Adrenal gland (tissue), 9 donors: ENCODE measurements at regions not wholly inside any gene's neighbourhood (a gene's known extent, or its start where the extent isn't known, plus 50 kb on each side); places are given as distances from the start of the nearest gene placed in this dataset.

Experiments
- DNase-seq, 7 donors: peaks; one replicate each; pipeline ENCODE4 v3.0.0-alpha.2; 2019 to 2020
- H3K27ac ChIP-seq, 5 donors: fragments of 200-600 bp; sonication (generic) in 4 of 5; 1 replicate in 3 of 5; 2 replicates in 2 of 5; pipeline versions ENCODE4 v1.5.1 to v1.8.0; 2016 to 2020; ENCODE audit warnings: mild to moderate bottlenecking in 1 of 5
- H3K27me3 ChIP-seq: fragments of 200-600 bp; 2 replicates; pipeline ENCODE4 v1.8.0; 2021
- H3K36me3 ChIP-seq, 2 donors: fragments of 200-600 bp; replicated peaks in 1 of 2; 1 replicate in 1 of 2; 2 replicates in 1 of 2; pipeline versions ENCODE4 v1.5.1 to v1.8.0; 2018 to 2022
- H3K4me1 ChIP-seq, 2 donors: fragments of 200-600 bp; replicated peaks in 1 of 2; 1 replicate in 1 of 2; 2 replicates in 1 of 2; pipeline versions ENCODE4 v1.5.1 to v1.8.0; 2018 to 2021
- H3K4me3 ChIP-seq, 4 donors: fragments of 200-600 bp; sonication (generic) in 3 of 4; one replicate each; pipeline ENCODE4 v1.5.1; 2016 to 2018
- H3K9me3 ChIP-seq, 3 donors: fragments of 200-600 bp; sonication (generic) in 1 of 3; replicated peaks in 1 of 3; 1 replicate in 2 of 3; 2 replicates in 1 of 3; pipeline versions ENCODE4 v1.5.1 to v1.8.0; 2016 to 2021
- POLR2A ChIP-seq, 2 donors: fragments of 450-650 bp; IDR thresholded peaks; one replicate each; pipeline ENCODE4 v1.6.1; 2017; ENCODE audit warnings: antibody characterized with exemption in 2 of 2, mild to moderate bottlenecking in 2 of 2, moderate library complexity in 1 of 2
- WGBS, 4 donors: extraction: QIAGEN DNeasy Blood & Tissue Kit in 2 of 4; methylation state at CpG; one replicate each; pipeline versions ENCODE4 v1.1.5 to v1.1.7; 2013 to 2017; 5-methylcytosine and 5-hydroxymethylcytosine counted together
- intact Hi-C, 2 donors: fragments of 100-400 bp; cut with DNase I; formaldehyde crosslinking; loops; one replicate each; pipeline versions ENCODE4 v1.14.1 to v1.15.0; 2022 to 2023
- TF ChIP-seq, protein P1 (sequence below), 6 experiments: fragments of 450-650 bp in 4 of 6; fragments of 200-600 bp in 2 of 6; sonication (generic) in 1 of 6; IDR thresholded peaks; 1 replicate in 5 of 6; 2 replicates in 1 of 6; pipeline versions ENCODE4 v1.5.1 to v1.8.0; 2016 to 2021; ENCODE audit warnings: antibody characterized with exemption in 6 of 6, mild to moderate bottlenecking in 2 of 6, moderate library complexity in 1 of 6
- donor health status: healthy with polysubstance abuse.
- donor health status: Bipolar disorder and iron deficiency.
- donor health status: DM: yes; HTN: yes; CAD: no.
- donor health status: DM: no; HTN: no; CAD: no.
- donor health status: DM: no; HTN: no; CAD: no.

DNA sequence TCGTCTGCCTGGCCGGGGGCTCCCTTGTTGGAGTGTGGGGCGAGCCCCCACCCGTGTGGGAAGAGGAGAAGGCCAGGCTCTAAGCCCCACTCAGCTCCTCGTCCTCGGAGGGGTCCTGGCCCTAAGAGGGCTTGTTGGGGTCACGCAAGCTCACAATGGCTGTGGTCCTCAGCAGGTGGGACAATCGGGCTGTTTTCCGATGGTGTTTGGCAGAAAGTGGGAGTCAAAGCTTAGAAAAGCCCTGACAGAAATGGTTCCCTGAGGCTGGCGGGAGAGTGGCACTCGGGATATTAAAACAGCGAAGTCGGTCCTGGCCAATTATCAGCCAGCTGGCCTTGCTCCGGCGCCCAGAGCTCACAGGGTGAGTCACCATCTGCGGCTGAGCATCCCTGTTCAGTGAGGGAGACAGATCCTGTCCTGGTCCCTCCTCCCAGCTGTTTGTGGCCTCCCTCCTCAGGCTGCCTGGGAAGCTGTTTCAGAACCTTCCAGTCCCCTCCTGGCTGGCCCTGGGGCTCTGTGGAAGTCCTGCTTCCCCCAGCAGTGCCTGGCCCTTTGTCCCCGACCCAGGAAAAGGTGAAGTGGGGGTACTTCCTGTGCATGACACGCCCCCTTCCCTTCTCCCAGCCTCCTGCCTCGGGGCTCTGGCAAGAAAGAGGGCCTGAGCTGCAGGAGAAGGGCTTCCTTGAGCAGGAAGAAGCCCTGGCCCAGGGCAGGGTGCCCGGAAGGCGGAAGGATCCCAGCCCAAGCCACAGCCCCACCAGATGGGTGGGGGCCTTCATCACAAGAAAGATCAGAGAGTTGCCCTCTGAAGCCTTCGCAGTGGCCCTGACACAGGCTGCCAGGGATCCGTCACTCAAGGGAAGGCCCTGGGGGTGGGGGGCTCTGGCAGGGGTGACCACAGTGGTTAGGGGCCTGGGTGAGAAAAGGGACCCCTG, 53.6 kb upstream of the BHLHE23 start:
- intact Hi-C loops: no loop called here
- 52 to 63% (median 53%) methylated on average over 5 to 23 of the region's 23 CpGs for WGBS, 4 donors
- H3K27me3 ChIP-seq: peaks cover 26% of the 10 kb centered on the region
- H3K4me1 ChIP-seq: no peaks in the 10 kb centered on the region
- H3K27ac ChIP-seq: no peak overlapping the region
- H3K4me3 ChIP-seq: no peak overlapping the region
- peak in 6 of 7 donors; percentile 15 to 79 (median 33) for DNase-seq
- no peaks in the 10 kb centered on the region for H3K36me3 ChIP-seq
- no peaks in the 10 kb centered on the region for H3K9me3 ChIP-seq
- TF ChIP-seq, protein P1, sequence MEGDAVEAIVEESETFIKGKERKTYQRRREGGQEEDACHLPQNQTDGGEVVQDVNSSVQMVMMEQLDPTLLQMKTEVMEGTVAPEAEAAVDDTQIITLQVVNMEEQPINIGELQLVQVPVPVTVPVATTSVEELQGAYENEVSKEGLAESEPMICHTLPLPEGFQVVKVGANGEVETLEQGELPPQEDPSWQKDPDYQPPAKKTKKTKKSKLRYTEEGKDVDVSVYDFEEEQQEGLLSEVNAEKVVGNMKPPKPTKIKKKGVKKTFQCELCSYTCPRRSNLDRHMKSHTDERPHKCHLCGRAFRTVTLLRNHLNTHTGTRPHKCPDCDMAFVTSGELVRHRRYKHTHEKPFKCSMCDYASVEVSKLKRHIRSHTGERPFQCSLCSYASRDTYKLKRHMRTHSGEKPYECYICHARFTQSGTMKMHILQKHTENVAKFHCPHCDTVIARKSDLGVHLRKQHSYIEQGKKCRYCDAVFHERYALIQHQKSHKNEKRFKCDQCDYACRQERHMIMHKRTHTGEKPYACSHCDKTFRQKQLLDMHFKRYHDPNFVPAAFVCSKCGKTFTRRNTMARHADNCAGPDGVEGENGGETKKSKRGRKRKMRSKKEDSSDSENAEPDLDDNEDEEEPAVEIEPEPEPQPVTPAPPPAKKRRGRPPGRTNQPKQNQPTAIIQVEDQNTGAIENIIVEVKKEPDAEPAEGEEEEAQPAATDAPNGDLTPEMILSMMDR (IDR thresholded peaks at IDR 0.05): no peak
- TF ChIP-seq POLR2A (IDR thresholded peaks at IDR 0.05): no peak

DNA sequence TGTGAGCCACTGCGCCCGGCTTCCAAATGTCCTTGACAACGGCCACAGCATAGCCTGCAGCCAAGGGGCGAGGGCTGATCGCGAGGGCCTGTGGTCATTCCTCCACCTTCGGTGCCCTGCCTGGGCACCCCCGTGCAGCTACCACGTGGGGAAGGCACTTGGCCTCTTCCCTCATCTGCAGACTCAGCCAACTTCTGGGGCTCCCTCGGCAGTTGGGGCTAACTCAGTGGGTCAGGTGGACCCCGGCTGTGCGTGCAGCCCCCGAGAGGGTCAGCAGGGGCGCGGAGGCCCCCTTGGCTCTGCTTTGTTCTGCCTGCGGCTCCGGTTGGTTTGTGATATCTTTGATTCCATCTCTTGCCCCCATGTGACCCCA, 52.9 kb upstream of the BHLHE23 start:
- no peak for TF ChIP-seq POLR2A (IDR thresholded peaks at IDR 0.05)
- TF ChIP-seq, protein P1 (IDR thresholded peaks at IDR 0.05): no peak
- DNase-seq: peak in 3 of 7 donors; percentile 3 to 35 (median 7)
- Histone ChIP-seq H3K27me3 (peaks cover 26% of the 10 kb centered on the region), H3K4me1 (no peaks in the 10 kb centered on the region), H3K9me3 (no peaks in the 10 kb centered on the region), H3K4me3 (no peak overlapping the region), H3K27ac (no peak overlapping the region), H3K36me3 (no peaks in the 10 kb centered on the region)
- 66 to 73% (median 71%) methylated on average over 3 to 17 of the region's 17 CpGs for WGBS, 4 donors
- intact Hi-C loops: loop anchor here (5.0 to 10.0 kb wide), 3 partner anchors 115 to 173 kb away; no protein-coding TSS in a partner anchor

DNA sequence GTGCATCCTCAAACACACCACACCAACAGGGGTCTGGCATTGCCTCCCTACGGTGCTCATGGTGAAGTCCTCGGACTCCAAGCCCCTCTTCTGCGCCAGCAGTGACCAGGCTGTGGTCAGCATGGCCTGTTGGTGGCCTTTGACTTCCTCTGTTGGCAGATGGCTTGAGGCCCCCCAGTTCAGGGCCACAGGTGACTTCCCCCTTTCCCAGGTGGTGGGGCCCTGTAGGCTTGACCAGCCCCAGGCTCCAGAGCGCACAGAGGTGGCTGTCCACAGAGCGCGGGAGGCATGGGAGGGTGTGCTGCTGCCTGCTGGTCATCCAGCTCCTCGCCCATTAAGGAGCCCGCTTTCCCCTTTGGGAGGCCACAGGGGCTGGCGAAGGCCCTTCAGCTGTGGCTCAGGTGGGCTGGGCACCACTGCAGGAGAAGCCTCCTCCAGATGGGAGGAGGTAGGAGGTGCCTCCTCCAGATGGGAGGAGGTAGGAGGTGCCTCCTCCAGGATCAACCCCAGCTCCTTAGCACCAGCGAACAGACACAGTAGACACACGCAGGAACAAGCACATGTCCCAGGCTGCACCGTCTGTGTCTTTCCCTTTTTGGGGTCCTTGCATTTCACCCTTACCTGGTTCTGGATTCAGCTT, 52.1 kb upstream of the BHLHE23 start:
- no peaks in the 10 kb centered on the region for H3K36me3 ChIP-seq
- no peak overlapping the region for H3K27ac ChIP-seq
- no peaks in the 10 kb centered on the region for H3K4me1 ChIP-seq
- H3K9me3 ChIP-seq: no peaks in the 10 kb centered on the region
- peak in 3 of 7 donors; percentile 0 to 45 (median 4) for DNase-seq
- WGBS, 4 donors: 68 to 80% (median 73%) methylated on average over 11 to 12 of the region's 12 CpGs
- peaks cover 26% of the 10 kb centered on the region for H3K27me3 ChIP-seq
- intact Hi-C loops: loop anchor here (5.0 to 10.0 kb wide), 3 partner anchors 116 to 173 kb away; no protein-coding TSS in a partner anchor
- TF ChIP-seq, protein P1 (IDR thresholded peaks at IDR 0.05): no peak
- no peak for TF ChIP-seq POLR2A (IDR thresholded peaks at IDR 0.05)
- H3K4me3 ChIP-seq: no peak overlapping the region
